GM21360 (cell line): ENCODE measurements at regions not wholly inside any gene's neighbourhood (a gene's known extent, or its start where the extent isn't known, plus 50 kb on each side); places are given as distances from the start of the nearest gene placed in this dataset.

Experiments used
- ATAC-seq: cut with Tn5 transposase; IDR thresholded peaks from one replicate; pipeline ENCODE4 v1.9.1; 2021; ENCODE audit warnings: mild to moderate bottlenecking, moderate library complexity; ENCODE audit not compliant: unreplicated experiment

DNA sequence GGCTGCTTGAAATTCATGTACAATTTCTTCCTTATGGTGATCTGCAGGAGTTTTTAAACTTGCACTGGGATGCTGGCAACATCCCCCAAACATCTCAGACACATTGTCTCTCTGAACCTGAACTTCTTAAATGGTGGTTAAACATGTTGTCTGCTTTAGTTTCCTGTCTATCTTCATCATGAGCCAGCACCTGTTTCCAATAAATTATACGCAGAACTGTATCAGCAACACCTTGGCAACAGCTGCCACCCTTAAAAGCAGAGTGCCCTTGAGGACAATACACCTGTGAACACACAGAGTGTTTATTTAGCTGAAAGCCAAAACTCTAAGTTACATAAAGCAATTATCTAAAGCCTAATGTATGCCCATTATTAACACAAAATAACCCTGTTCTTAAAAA, 242.9 kb downstream of the WNT5A start:
- ATAC-seq: no peak

DNA sequence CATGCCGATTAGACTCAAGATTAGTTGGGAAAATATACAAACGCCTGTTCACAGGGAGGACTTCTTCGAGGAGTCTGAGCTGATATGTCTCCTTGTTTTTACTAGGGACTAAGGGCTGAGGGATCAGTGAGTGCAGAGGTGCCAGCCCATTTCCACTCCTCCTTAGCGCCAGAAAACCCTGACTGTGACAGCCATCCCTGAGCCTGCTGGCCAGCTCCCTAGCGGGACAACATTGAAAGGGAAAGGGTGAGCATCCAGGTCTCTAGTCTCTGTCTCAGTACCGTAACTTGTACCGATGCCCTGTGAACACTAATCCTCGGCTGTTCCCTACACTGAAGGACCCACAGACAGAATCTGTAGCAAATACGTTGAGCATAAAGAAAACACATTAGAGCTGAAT, 243.4 kb downstream of the WNT5A start:
- no peak for ATAC-seq

GRCh38 chr3:55242921-55243320, 244.2 kb downstream of the WNT5A start:
- no peak for ATAC-seq

- ATAC-seq: no peak
Observed at GRCh38 chr3:55241098-55241497, 246.0 kb downstream of the WNT5A start.

- no peak for ATAC-seq
Observed at GRCh38 chr3:55235416-55235815, 251.7 kb downstream of the WNT5A start.

GRCh38 chr3:55226696-55227095, 260.4 kb downstream of the WNT5A start:
- no peak for ATAC-seq

- no peak for ATAC-seq
Observed at GRCh38 chr3:55218577-55218976, 268.5 kb downstream of the WNT5A start.

GRCh38 chr3:55207744-55208143, 279.4 kb downstream of the WNT5A start:
- no peak for ATAC-seq

- no peak for ATAC-seq
Observed at GRCh38 chr3:55205990-55206389, 278.1 kb upstream of the LRTM1 start.

GRCh38 chr3:55204417-55204816, 276.6 kb upstream of the LRTM1 start:
- ATAC-seq: no peak

- no peak for ATAC-seq
Observed at GRCh38 chr3:55203546-55203945, 275.7 kb upstream of the LRTM1 start.

DNA sequence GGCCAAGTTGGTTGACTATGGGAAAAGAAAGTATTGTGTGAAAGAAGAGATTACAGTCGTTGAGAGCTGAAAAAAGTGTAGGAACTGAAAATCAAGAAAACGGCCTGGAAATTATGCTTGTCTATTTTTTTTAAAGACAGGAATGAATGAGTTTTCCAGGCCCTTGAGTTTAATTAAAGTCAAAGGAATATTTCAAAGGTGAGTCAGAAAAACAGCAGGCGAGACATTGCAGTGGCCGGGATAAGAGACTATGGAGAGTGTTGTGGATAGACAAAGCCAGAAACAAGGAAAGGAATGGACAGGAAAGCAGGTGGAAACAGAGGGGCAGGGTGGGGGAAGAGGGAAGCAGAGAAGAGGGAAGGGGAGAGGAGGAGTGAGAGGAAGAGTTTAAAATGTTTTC, 275.1 kb upstream of the LRTM1 start:
- no peak for ATAC-seq

- ATAC-seq: no peak
Observed at GRCh38 chr3:55202326-55202725, 274.5 kb upstream of the LRTM1 start.

GRCh38 chr3:55201779-55202178, 273.9 kb upstream of the LRTM1 start:
- ATAC-seq: no peak

GRCh38 chr3:55200906-55201305, 273.0 kb upstream of the LRTM1 start:
- no peak for ATAC-seq

DNA sequence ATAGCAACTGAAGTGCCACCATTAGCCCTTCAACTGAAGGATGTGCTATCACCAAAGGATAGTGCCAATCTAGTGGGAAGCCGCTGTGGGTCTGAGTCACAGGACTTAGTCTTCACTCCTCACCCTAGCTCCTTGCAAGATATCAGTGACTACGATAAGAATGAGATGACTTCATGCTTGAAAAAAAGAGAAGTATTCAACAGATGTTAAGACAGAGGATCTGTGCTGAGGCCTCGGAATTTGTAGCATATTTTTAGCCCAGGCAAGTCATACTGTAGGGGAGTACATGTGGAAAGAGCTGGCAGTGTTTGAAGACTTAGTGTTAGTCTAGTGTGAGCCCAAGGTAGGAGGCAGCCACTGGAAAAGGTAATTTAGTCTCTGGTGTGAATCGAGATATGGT, 270.7 kb upstream of the LRTM1 start:
- ATAC-seq: no peak

DNA sequence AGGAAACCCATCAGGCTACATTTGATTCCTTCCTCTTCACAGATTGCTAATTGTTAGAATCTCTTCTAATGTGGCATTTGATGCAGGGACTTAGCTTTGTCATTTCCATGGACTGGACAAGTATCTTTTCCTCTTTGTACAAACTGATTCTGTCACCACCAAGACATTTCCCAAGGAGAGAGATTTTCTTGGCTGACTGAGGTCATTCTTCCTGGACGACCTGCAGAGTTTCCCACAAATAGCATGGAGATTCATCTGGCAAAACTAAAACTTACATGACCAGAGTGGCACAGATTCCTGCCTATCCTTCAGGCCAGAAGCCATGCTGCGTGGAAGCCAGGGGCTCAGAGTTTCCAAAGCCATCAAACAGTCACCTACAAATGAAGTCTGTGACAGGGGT, 269.2 kb upstream of the LRTM1 start:
- ATAC-seq: no peak

GRCh38 chr3:55196495-55196894, 268.6 kb upstream of the LRTM1 start:
- ATAC-seq: no peak

DNA sequence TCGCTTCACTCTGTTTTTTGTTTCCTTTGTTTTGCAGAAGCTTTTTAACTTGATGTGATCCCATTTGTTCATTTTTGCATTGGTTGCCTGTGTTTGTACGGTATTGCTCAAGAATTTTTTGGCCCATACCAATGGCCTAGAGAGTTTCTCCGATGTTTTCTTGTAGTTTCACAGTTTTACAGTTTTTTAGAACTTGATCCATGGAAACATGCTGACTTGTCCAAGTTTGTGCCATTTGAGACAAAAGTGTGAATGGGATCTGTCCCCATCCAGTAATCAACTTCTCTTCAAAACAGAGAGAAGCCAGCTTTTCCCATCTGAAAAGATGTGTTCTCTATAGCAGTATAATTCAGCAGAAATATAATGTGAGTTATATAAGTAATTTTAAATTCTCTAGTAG, 266.5 kb upstream of the LRTM1 start:
- no peak for ATAC-seq

GRCh38 chr3:55191911-55192775, 264.3 kb upstream of the LRTM1 start:
- no peak for ATAC-seq

DNA sequence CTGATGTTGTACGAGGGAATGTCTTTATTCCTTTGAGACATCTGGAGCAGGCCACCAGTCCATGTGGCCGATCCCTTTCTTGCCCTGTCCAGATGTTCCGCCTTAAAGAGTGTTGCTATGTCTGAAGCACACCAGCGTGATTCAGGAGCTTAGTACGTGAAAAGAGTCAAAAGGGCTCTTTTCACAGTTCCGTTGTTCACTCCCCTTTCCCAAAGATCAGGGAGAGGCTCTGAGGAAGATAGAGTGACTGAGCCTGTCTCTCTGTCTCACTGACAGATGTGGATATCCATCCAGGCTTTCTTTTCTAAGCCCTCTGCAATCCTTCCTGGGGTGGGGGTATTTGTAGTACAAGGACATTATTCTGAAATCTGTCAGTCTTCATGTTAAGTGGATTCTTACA, 262.5 kb upstream of the LRTM1 start:
- no peak for ATAC-seq

DNA sequence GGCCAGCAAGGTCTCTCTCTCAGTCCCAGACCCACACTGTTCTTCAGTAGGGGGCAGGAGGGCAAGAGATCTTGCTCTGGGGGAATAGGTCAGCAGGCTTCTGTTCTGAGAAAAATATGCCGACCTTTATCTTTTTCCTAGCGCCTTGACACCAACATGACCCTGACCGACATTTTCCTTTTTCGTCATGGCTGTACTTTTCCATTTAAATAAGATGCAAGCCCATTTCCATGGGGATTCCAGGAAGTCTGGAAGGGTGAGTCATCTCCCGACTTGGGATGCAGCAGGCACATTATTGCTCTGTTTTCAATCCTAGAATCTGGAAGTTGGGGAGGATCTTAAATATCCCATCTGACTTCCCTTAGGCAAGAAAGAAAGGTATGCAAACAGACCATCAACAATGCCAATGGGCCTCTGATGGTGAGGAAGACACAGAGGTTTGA, 261.5 kb upstream of the LRTM1 start:
- no peak for ATAC-seq

- ATAC-seq: no peak
Observed at GRCh38 chr3:55185380-55185779, 257.5 kb upstream of the LRTM1 start.
